Ovary (tissue), 3 donors: ENCODE measurements at regions not wholly inside any gene's neighbourhood (a gene's known extent, or its start where the extent isn't known, plus 50 kb on each side); places are given as distances from the start of the nearest gene placed in this dataset.
"Not testable (repeated sequence)": the region's sequence is repeated elsewhere in the genome, so short reads cannot be mapped to it uniquely, and the experiment has no call there.

ENCODE experiments used
- CTCF ChIP-seq, 3 donors: fragments of 450-650 bp in 2 of 3; fragments of 200-600 bp in 1 of 3; IDR thresholded peaks; one replicate each; pipeline versions ENCODE4 v1.5.1 to v1.8.0; 2016 to 2022; ENCODE audit warnings: antibody characterized with exemption in 3 of 3, mild to moderate bottlenecking in 1 of 3
- POLR2A ChIP-seq: fragments of 450-650 bp; IDR thresholded peaks from one replicate; pipeline ENCODE4 v1.6.1; 2017; ENCODE audit warnings: antibody characterized with exemption, mild to moderate bottlenecking, moderate library complexity
- donor health status: DM: no; HTN: no; CAD: no.

DNA sequence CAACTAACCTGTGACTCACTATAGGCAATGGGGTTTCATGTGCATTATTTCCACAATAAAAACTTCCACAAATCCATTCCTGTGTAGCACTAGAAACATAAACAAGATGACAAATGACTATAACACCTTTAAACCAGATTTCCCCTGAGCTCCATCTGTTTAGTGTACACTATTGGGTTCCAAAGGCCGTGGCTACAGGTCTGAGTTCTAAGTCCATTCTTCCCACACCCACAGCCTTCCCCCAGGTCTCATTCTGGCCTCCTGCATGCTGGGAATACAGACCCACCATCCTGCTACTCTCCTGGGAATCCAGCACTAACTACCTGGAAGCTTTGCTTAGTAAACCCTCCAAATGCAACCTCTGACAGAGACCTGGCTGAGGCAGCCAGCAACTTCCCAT is 460.2 kb downstream of the RPIA start:
- TF ChIP-seq POLR2A; CTCF (IDR thresholded peaks at IDR 0.05): not testable (repeated sequence)
